ENCODE measurements at regions not wholly inside any gene's neighbourhood (a gene's known extent, or its start where the extent isn't known, plus 50 kb on each side); places are given as distances from the start of the nearest gene placed in this dataset.

DNA sequence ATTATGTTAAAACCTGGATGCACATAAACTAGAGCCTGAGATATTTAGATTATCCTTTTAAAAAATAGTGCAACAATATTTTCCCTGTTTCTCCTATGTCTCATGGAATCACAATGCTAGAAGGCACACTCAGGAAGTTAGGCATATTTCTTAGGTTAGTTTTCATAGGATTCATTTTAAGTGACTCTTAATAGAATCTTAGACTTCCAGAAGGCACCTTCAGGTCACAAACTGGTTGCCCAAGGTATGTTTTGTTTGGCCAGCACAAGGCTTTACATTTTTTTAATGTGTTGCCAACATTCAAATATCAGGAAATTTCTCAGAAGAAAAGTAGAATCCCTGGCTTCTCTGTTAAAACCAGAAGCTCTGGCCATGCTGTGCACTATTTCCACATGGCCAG, 129.3 kb downstream of the LNPK start:
- in situ Hi-C loops (cut with HindIII; ENCODE audit: low sequenced_read_pairs) = no loop called here

DNA sequence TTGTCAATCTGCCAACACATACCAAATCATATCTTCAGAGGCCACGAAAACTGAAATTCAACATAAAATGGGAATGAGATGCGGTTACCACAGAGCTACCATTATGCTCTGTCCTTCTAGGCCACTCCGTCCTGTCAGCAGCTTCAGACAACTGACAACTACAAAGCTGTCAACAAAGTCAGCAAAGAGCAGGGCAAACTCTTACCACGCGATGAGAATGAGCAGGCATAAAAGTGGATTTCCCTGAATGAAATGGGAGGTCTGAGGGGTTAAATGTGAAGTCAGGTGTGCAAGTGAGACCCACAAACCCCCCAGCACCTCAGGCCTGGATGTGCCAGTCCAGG, 130.1 kb downstream of the LNPK start:
- TF ChIP-seq CTCF (IDR thresholded peaks at IDR 0.05; ENCODE audit: low read depth, low read length, missing control alignments) = no peak

More for the DNA sequence above, 129.3 kb downstream of the LNPK start:
- DNase-seq (ENCODE audit: low read depth) = no peak
- no peak for TF ChIP-seq CTCF (IDR thresholded peaks at IDR 0.05; ENCODE audit: low read depth, low read length, missing control alignments)
- H3K4me3 ChIP-seq (ENCODE audit: low read depth, low read length) = no peak overlapping the region

GRCh38 chr2:175871331-175872004, 130.6 kb downstream of the LNPK start:
- no peak for TF ChIP-seq CTCF (IDR thresholded peaks at IDR 0.05; ENCODE audit: low read depth, low read length, missing control alignments)
- no peak overlapping the region for H3K4me3 ChIP-seq (ENCODE audit: low read depth, low read length)
- in situ Hi-C loops (cut with HindIII; ENCODE audit: low sequenced_read_pairs) = no loop called here
- no peak for DNase-seq (ENCODE audit: low read depth)

More for the DNA sequence above, 130.1 kb downstream of the LNPK start:
- DNase-seq (ENCODE audit: low read depth) = no peak
- in situ Hi-C loops (cut with HindIII; ENCODE audit: low sequenced_read_pairs) = no loop called here
- H3K4me3 ChIP-seq (ENCODE audit: low read depth, low read length) = no peak overlapping the region

GRCh38 chr2:175865716-175866115, 136.4 kb downstream of the LNPK start:
- in situ Hi-C loops (cut with HindIII; ENCODE audit: low sequenced_read_pairs) = no loop called here
- TF ChIP-seq CTCF (IDR thresholded peaks at IDR 0.05; ENCODE audit: low read depth, low read length, missing control alignments) = no peak
- H3K4me3 ChIP-seq (ENCODE audit: low read depth, low read length) = no peak overlapping the region
- no peak for DNase-seq (ENCODE audit: low read depth)

- DNase-seq (ENCODE audit: low read depth) = no peak
- in situ Hi-C loops (cut with HindIII; ENCODE audit: low sequenced_read_pairs) = no loop called here
- TF ChIP-seq CTCF (IDR thresholded peaks at IDR 0.05; ENCODE audit: low read depth, low read length, missing control alignments) = no peak
- H3K4me3 ChIP-seq (ENCODE audit: low read depth, low read length) = no peak overlapping the region
These were observed 137.8 kb downstream of the LNPK start for GRCh38 chr2:175864137-175864850.

- in situ Hi-C loops (cut with HindIII; ENCODE audit: low sequenced_read_pairs) = no loop called here
- no peak for TF ChIP-seq CTCF (IDR thresholded peaks at IDR 0.05; ENCODE audit: low read depth, low read length, missing control alignments)
- DNase-seq (ENCODE audit: low read depth) = no peak
- no peak overlapping the region for H3K4me3 ChIP-seq (ENCODE audit: low read depth, low read length)
These were observed 140.1 kb downstream of the LNPK start for GRCh38 chr2:175861958-175862357.
